Posterior cingulate gyrus (tissue), 11 donors: ENCODE measurements at regions not wholly inside any gene's neighbourhood (a gene's known extent, or its start where the extent isn't known, plus 50 kb on each side); places are given as distances from the start of the nearest gene placed in this dataset.
"Not testable (repeated sequence)": the region's sequence is repeated elsewhere in the genome, so short reads cannot be mapped to it uniquely, and the experiment has no call there.

ENCODE experiments used
- DNase-seq, 10 donors: peaks; one replicate each; pipeline versions ENCODE4 v3.0.0 to v3.0.0-alpha.2; 2020 to 2021; ENCODE audit warnings: mixed read lengths in 3 of 10
- intact Hi-C: fragments of 100-400 bp; cut with DNase I; formaldehyde crosslinking; loops from one replicate; pipeline ENCODE4 v1.15.1; 2023

DNA sequence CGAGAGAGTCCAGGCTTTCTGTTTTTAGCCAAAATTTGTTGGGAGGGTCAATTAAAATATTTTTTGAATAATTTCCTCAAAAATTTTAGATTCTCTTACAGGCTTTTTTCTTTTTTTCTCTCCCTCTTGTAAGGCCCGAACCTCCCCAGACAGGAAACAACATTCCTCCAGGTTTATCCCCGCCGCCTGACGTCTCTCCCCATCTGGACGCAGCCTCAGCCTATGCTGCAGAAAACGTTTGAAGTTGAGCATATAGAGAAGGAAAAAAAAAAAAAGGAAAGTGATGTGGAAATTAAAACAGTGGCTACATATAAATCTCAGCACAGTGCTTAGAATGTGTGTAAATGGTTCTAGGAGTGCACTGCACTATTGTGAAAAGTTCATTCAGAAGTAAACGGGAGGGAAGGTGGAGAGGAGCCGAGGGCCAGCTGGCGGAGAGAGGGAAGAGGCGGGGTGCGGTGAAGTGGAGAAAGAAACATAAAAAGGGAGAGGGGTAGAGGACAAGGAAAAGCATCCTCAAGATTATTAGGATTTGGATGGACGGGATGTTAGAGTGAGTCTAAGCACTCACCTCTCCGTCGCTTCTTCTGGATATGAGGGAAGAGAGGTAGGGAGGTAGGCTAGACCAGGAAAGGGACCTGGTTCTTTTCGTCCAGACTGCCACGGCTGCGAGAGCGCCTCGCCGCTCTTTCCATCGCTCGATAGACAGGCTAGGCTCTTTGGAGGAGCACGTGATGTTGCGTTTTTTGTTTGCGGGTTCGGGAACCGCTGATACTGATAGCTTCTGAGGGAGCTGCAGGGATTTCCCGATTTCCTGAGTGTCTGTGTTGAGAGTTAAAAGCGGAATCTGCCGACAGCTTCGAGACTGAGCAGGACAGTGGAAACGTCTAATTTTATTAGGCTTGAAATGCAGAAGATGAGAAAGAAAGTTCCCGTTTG lies 98.7 kb downstream of the TRIM27 start:
- DNase-seq, result no peak

DNA sequence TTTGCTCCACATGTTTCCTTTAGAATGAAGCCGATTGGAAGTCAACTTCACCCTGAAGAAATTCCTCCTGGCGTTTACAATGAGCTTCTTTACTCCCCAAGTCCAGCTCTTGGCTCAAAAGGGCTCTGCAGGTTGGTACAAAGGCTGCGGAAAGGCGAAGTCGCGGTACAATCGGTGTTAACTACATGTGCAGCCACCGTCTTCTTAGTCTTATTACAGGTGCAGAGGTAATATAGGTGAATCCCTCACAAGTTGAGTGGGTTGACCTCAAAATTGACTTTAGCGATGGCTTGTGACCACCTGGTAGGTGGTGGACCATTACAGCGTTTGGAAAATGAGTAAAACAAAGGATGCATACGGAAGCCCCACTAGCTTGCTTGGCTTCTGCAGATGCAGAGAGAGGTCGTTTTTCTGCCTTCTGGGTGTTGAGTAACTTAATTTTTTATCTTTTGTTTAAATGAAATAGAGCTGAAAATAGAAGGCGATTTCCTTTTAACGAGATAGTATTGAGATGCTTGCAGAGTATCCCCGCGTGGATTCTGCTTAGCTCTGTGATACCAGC lies 98.0 kb downstream of the TRIM27 start:
- intact Hi-C loops, result no loop called here
- no peak for DNase-seq

More for the DNA sequence above, 98.7 kb downstream of the TRIM27 start:
- intact Hi-C loops, result no loop called here

DNA sequence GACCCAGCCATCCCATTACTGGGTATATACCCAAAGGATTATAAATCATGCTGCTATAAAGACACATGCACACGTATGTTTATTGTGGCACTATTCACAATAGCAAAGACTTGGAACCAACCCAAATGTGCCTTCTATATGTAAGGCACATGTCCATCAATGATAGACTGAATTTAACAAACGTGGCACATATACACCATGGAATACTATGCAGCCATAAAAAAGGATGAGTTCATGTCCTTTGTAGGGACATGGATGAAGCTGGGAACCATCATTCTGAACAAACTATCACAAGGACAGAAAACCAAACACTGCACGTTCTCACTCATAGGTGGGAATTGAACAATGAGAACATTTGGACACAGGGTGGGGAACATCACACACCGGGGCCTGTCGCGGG lies 92.1 kb downstream of the TRIM27 start:
- intact Hi-C loops, DNase-seq: not testable (repeated sequence)

DNA sequence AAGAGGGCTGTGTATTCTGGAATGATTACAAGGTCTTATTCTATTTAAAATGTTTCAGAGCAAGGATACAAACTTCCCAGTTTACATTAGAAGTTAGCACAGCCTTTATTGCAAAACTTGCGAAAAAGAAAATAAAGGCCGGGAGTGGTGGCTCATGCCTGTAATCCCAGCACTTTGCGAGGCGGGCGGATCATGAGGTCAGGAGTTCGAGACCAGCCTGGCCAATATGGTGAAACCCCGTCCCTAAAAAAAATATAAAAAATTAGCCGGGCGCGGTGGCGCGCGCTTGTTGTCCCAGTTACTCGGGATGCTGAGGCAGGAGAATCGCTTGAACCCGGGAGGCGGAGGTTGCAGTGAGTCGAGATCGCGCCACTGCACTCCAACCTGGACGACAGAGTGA lies 87.1 kb downstream of the TRIM27 start:
- not testable (repeated sequence) for DNase-seq
- intact Hi-C loops, result loop anchor here (1.0 to 5.0 kb wide), 3 partner anchors 61 to 181 kb away; no protein-coding TSS in a partner anchor

DNA sequence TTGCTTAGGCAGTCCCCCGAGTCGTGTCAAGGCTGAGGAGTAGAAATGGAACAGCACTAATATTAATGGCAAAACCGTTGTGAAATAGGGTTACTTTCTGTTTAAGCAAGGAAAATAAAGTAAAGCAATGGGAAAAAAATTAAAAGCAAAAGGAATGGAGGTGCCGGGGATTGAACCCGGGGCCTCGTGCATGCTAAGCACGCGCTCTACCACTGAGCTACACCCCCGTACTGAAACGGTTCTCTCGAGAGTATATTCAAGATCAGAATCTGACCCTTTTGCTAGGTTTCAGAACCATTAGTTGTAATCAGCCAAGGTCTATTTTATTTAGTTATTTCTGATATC lies 85.5 kb downstream of the TRIM27 start:
- peak in 7 of 10 donors; percentile 26 to 84 (median 52) for DNase-seq
- intact Hi-C loops, result loop anchor here (2.0 to 5.0 kb wide), 3 partner anchors 59 to 143 kb away; no protein-coding TSS in a partner anchor

DNA sequence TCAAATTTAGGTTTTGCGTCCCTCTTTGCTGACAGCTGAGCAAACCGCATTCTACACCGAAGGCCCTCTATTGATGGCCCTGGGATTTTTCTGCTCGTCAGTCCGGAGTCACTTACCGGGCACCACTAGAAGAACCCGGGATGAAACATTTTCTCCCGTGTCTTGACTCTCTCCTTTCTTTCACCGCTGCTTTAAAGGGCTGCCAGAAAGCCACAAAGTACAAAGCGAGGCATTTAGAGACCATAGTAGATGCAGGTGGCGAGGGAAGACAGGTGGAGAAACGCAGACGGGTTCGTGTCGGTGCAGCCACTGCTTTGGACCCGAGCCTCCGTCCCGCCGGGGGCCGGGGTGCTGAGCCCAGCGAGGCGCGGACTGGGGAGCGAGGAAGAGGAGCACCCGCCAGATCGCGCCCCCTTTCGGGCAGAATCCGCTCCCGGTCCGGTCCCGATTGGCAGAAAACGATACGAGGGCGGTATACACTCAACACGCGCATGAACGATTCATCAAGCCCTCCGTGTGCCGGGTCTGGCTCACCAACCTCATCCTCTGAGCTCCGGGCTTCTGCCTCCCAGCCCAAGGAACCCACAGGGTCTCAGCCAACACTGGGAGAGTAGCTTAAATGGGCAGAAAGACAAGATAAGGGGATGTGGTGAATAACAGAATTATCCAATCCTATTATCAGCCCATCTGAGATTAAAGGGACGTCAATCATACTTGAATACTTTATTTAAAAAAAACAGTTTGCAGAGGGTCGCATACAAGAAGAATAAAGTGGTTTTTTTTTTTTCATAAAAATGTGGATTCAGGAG lies 84.9 kb downstream of the TRIM27 start:
- intact Hi-C loops, result loop anchor here (1.0 to 5.0 kb wide), 4 partner anchors 25 to 142 kb away; no protein-coding TSS in a partner anchor
- peak; percentile 71 to 97 (median 82) for DNase-seq

DNA sequence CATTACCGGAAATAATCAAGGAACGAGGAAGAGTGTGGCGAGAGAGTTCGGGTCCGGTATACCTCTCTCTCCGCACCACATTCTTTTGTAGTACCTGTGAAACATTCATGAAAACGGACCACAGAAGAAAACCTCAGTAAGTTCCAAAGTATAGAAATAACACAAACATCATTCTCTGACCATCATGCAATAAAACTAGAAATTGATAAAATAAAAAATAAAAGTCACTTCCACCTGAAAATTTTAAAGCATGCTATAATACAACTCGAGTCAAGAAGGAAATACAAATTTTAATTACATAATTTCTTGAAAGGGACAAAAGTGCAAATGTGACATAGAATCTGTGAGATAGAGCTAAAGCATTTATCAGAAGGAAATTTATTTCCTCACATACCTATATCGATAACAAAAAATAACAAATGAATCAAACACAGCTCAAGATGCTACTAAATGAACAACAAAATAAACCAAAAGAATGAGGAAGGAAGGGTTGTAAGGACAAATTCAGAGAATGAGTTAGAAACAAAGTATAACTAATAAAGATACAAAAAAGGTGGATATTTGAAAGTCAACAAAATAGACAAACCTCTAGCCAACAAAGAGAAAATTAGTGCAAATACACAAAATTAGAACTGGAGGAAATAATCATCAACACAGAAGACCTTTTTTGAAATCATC lies 84.2 kb downstream of the TRIM27 start:
- DNase-seq, result no peak

DNA sequence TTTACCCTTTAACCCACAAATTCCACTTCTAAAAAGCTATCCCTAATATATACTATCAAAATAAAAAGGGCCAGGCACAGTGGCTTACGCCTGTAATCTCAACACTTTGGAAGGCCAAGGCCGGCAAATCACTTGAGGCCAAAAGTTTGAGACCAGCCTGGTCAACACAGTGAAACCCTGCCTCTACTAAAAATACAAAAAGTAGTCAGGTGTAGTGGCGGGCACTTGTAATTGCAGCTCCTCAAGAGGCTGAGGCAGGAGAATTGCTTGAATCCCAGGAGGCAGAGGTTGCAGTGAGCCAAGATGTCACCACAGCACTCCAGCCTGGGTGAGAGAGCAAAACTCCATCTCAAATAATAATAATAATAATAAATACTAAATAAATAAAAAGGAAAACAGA lies 82.5 kb downstream of the TRIM27 start:
- intact Hi-C loops, result no loop called here

More for the DNA sequence above, 84.2 kb downstream of the TRIM27 start:
- intact Hi-C loops, result loop anchor here (1.0 to 5.0 kb wide), 4 partner anchors 25 to 141 kb away; no protein-coding TSS in a partner anchor

DNA sequence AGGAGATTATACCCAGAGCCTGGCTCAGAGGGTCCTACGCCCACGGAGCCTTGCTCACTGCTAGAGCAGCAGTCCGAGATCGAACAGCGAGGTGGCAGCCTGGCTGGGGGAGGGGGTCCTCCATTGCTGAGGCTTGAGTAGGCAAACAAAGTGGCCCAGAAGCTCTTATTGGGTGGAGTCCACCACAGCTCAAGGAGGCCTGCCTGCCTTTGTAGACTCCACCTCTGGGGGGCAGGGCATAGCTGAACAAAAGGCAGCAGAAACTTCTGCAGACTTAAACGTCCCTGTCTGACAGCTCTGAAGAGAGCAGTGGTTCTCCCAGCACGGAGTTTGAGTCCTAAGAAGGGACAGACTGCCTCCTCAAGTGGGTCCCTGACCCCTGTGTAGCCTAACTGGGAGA lies 75.0 kb downstream of the TRIM27 start:
- DNase-seq, intact Hi-C loops: not testable (repeated sequence)

More for the DNA sequence above, 82.5 kb downstream of the TRIM27 start:
- no peak for DNase-seq
